Testis (tissue), 2 donors: ENCODE measurements at regions not wholly inside any gene's neighbourhood (a gene's known extent, or its start where the extent isn't known, plus 50 kb on each side); places are given as distances from the start of the nearest gene placed in this dataset.

Experiments used
- CTCF ChIP-seq, 3 experiments: fragments of 450-650 bp in 2 of 3; fragments of 200-600 bp in 1 of 3; sonication (generic) in 1 of 3; IDR thresholded peaks; one replicate each; pipeline ENCODE4 v1.5.1; 2016 to 2019; ENCODE audit warnings: antibody characterized with exemption in 3 of 3, mild to moderate bottlenecking in 2 of 3, moderate library complexity in 1 of 3
- POLR2A ChIP-seq: fragments of 450-650 bp; IDR thresholded peaks from one replicate; pipeline ENCODE4 v1.6.1; 2017; ENCODE audit warnings: antibody characterized with exemption, mild to moderate bottlenecking, moderate library complexity

- TF ChIP-seq CTCF (IDR thresholded peaks at IDR 0.05) (no peak), POLR2A (no peak)
Observed at GRCh38 chrX:102866981-102867656, 70.0 kb upstream of the RAB40AL start.
